GM12892 (cell line): ENCODE measurements at regions not wholly inside any gene's neighbourhood (a gene's known extent, or its start where the extent isn't known, plus 50 kb on each side); places are given as distances from the start of the nearest gene placed in this dataset.
"Not testable (repeated sequence)": the region's sequence is repeated elsewhere in the genome, so short reads cannot be mapped to it uniquely, and the experiment has no call there.

Experiments used
- DNase-seq: peaks from one replicate; pipeline ENCODE4 v3.0.0; 2011; ENCODE audit not compliant: insufficient read length
- FAIRE-seq: peaks from 2 replicates; lab custom pipeline; 2011; peaks lifted over from hg19 to GRCh38; lab: Jason Lieb, UNC
- POLR2A ChIP-seq: IDR thresholded peaks from 2 replicates; pipeline ENCODE4 v1.6.1; 2011; ENCODE audit warnings: low read depth, low read length, control low read depth
- POLR2AphosphoS5 ChIP-seq: IDR thresholded peaks from 2 replicates; pipeline ENCODE4 v1.6.1; 2011; ENCODE audit warnings: low read depth, low read length, control low read depth
- TAF1 ChIP-seq: IDR thresholded peaks from 2 replicates; pipeline ENCODE4 v1.6.1; 2011; ENCODE audit warnings: low read depth, mild to moderate bottlenecking, control low read depth, low read length, borderline replicate concordance

GRCh38 chr3:124318014-124318413, 326.1 kb upstream of the ROPN1 start:
- TF ChIP-seq TAF1, result no peak
- no peak for TF ChIP-seq POLR2A
- no peak for TF ChIP-seq POLR2AphosphoS5
- FAIRE-seq (no peak), DNase-seq (no peak)

GRCh38 chr3:124318656-124319055, 326.7 kb upstream of the ROPN1 start:
- TF ChIP-seq POLR2AphosphoS5 (no peak), POLR2A (no peak), TAF1 (no peak)
- FAIRE-seq (no peak), DNase-seq (no peak)

DNA sequence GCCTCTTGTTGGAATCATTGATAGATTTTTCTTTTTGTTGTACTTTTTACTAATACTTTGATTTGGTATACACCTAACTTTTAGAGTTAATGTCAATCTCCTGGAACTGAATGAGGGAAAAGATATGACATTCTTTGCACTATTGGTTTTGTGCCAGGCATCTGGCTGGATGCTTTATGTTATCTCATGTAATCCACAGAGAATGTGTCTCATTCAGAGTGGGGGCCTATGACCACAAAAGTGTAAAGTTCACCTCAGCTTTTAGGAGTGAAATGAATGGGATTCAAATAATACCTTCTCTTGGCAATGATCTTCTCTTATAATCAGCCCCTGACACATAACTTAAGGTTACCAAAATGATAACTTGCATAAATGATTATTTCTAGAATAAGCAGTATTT, 329.1 kb upstream of the ROPN1 start:
- FAIRE-seq (no peak), DNase-seq (no peak)
- no peak for TF ChIP-seq TAF1
- no peak for TF ChIP-seq POLR2A
- TF ChIP-seq POLR2AphosphoS5, result no peak

DNA sequence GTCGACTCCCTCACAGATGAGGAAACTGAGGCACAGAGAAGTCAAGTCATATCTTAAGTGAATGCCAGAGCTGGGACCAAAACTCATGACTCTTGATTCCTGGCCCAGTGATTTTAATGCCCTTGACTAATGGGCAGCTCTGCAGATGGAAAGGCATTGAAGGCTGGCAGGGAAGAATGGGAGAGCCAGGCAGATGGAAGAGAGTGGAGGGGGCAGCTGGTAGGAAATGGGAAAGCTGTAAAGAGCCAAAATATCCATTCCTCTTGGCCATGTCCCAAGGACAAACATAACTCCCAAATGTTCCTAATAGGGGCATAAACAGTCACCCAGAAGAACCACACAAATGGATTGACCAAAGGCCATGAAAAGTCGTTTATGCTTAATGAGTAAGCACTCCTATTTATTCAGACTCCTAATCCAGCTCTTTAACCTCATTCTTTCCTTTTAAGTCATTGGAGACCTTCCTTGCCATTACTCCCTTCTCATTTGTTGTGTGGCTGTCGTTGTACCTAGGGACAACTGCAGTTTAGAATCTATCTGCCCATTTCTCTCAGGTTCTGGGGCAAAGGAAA, 330.5 kb upstream of the ROPN1 start:
- FAIRE-seq, result no peak
- no peak for DNase-seq
- TF ChIP-seq TAF1 (no peak), POLR2A (no peak), POLR2AphosphoS5 (no peak)

DNA sequence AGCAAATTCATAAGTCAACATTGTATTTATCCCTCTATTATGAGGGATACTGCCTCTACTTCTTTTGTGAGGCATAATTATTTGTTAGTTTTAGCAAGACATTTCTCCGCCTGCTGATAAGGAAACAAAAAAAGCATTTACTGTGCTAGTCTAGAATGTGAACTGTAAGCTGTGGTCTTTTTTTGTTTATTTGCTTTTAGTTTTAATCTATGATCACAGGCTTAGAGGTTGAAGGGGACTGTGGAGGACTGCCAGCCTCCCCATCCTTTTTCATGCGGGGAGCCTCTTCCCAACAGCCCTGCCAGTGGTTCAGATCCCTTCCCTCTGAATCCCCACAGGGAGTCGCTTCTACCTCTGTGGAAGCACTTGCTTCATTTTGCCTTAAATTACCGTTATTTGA, 331.0 kb upstream of the ROPN1 start:
- TF ChIP-seq POLR2AphosphoS5, result no peak
- TF ChIP-seq TAF1, result no peak
- TF ChIP-seq POLR2A, result no peak
- DNase-seq (no peak), FAIRE-seq (no peak)

DNA sequence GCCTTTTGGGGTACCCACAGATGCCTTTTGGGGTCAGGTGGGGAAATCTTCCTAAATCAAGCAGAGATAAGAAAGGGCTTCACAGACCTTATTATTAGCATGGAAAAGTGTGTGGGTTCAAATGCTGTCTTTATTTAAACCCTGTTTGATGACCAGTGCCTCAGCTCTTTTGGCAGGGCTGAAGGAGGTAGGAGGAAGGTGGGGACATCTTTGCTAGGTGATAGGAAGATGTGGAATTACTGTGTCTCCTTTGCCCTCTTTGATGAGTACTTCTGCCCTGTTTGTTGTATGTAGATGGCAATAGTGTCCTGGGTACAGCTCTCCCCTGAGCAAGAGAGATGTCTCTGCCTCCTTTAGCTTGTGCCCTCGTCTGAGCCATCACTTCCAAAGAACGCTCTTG, 333.3 kb upstream of the ROPN1 start:
- TF ChIP-seq POLR2AphosphoS5 (no peak), TAF1 (no peak)
- FAIRE-seq, result no peak
- no peak for DNase-seq

- FAIRE-seq (no peak), DNase-seq (no peak)
- TF ChIP-seq POLR2A, result no peak
- no peak for TF ChIP-seq TAF1
- no peak for TF ChIP-seq POLR2AphosphoS5
Observed at GRCh38 chr3:124329723-124330122, 337.8 kb upstream of the ROPN1 start.

DNA sequence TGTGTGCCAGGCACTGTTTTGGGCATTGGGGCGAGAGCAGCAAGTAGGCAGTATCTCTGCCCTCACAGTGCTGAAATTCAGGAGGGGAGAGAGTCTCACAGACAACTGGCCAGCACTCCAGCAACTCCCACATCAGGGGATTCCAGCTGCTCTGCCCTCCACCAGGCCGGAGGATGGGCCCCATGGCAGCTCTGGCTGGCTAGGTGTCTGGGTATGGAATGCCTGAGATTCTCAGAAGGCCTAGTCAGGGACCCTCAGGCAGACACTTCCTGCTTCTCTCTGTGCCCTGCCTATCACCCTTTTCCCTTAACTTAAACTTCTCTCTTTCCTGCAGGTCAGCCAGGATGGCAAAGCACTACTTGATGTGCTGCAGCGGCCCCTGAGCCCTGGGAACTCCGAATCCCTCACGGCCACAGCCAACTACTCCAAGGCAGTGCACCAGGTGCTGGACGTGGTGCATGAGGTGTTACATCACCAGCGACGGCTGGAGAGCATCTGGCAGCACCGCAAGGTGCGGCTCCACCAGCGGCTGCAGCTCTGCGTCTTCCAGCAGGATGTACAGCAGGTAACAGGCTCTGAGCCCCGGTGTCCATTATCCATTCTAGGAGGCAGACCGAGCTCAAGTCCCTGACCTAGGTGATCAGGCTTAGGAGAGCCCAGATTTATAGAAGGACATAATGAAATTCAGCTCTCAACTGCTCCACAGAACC, 342.2 kb upstream of the ROPN1 start:
- no peak for FAIRE-seq

GRCh38 chr3:124336067-124336656, 344.2 kb upstream of the ROPN1 start:
- TF ChIP-seq TAF1, result no peak
- TF ChIP-seq POLR2AphosphoS5, result no peak
- TF ChIP-seq POLR2A, result no peak
- no peak for FAIRE-seq
- no peak for DNase-seq

More for the DNA sequence above, 342.2 kb upstream of the ROPN1 start:
- TF ChIP-seq POLR2AphosphoS5 (no peak), TAF1 (no peak), POLR2A (no peak)
- no peak for DNase-seq

DNA sequence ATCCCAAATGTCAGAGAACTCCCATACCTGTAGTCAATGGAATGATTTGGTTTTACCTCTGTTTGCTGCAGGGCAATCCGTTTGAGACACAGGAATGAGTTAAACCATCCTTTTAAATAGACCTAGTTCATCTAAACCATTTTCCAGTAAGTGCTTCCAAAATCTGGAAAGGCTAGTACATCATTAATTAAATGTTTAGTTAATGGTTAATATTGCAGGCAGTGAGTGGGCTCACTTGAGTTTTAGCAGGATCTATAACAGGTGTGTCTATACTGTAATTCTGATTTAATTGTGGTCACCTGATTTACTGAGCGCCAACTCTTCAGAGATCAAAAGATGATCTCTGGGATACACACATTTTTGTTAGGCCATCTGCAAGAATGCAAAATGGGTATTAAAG, 353.9 kb upstream of the ROPN1 start:
- FAIRE-seq, result no peak
- TF ChIP-seq TAF1 (no peak), POLR2AphosphoS5 (no peak), POLR2A (no peak)
- DNase-seq, result no peak

DNA sequence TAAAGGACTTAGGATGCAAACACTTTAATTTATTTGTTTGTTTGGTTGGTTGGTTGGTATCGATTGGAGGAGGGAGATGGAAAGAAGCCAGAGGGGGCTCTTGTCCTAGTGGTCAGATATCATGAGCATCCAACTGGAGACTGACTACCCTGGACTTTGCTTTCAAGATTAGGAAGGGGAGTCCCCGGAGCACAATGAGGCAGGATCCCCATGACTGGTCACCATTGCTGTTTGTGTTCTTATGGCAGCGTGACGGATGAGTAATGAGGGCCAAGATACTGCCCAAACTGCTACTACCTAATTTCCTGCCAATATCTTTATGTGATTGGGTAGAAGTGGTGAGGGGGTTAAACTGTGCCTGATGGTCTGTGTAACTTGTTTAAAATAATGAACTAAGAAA, 354.6 kb upstream of the ROPN1 start:
- no peak for TF ChIP-seq TAF1
- TF ChIP-seq POLR2AphosphoS5, result no peak
- TF ChIP-seq POLR2A, result no peak
- DNase-seq (no peak), FAIRE-seq (no peak)

DNA sequence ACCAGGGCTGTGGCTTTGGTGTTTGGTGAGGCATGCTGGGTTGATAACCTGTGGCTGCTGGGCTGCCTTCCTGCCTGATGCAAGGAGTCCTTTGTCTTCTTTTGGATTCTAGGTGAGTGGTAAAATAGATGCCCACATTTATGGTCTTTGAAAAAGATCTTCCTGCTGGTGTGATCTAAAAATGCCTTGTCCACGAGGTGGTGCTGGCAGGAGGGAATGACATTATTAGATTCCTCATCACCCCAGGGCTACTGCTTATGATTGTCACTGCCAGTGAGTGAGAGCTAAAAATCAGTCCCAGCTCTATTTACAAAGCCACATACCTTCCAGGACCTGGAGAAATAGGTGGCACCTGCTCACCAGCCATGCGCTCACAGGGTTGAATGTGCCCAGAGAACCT, 355.5 kb upstream of the ROPN1 start:
- no peak for DNase-seq
- no peak for FAIRE-seq
- TF ChIP-seq TAF1, result no peak
- no peak for TF ChIP-seq POLR2AphosphoS5

- not testable (repeated sequence) for DNase-seq, FAIRE-seq
Observed at GRCh38 chr3:124348555-124348954, 356.6 kb upstream of the ROPN1 start.
